Osteocyte (in vitro differentiated cells): ENCODE measurements at regions not wholly inside any gene's neighbourhood (a gene's known extent, or its start where the extent isn't known, plus 50 kb on each side); places are given as distances from the start of the nearest gene placed in this dataset.

ENCODE experiments used
- DNase-seq: peaks from one replicate; pipeline ENCODE4 v3.0.0; 2021; ENCODE audit warnings: mixed read lengths; ENCODE audit not compliant: unreplicated experiment; ENCODE audit errors: extremely low spot score
- H3K27ac Mint-ChIP-seq: one replicate; pipeline ENCODE4 v1.8.0; 2021; ENCODE audit warnings: mild to moderate bottlenecking, mixed read lengths; ENCODE audit not compliant: unreplicated experiment
- H3K27me3 Mint-ChIP-seq: one replicate; pipeline ENCODE4 v1.8.0; 2021; ENCODE audit warnings: mixed read lengths; ENCODE audit not compliant: unreplicated experiment
- H3K36me3 Mint-ChIP-seq: one replicate; pipeline ENCODE4 v1.8.0; 2021; ENCODE audit warnings: mixed read lengths; ENCODE audit not compliant: unreplicated experiment
- H3K4me1 Mint-ChIP-seq: one replicate; pipeline ENCODE4 v1.8.0; 2021; ENCODE audit warnings: mixed read lengths; ENCODE audit not compliant: unreplicated experiment
- H3K4me3 Mint-ChIP-seq: one replicate; pipeline ENCODE4 v1.8.0; 2021; ENCODE audit warnings: mild to moderate bottlenecking, moderate library complexity, mixed read lengths; ENCODE audit not compliant: unreplicated experiment
- H3K9me3 Mint-ChIP-seq: one replicate; pipeline ENCODE4 v1.8.0; 2021; ENCODE audit warnings: mixed read lengths; ENCODE audit not compliant: unreplicated experiment
- CTCF ChIP-seq: fragments of 200-600 bp; sonication (generic); IDR thresholded peaks from 2 replicates; pipeline ENCODE4 v1.5.0; 2021; ENCODE audit warnings: antibody characterized with exemption, mild to moderate bottlenecking, moderate library complexity

GRCh38 chr3:109631897-109632296 lies 294.6 kb upstream of the DPPA4 start:
- no peaks in the 10 kb centered on the region for H3K27me3 Mint-ChIP-seq
- TF ChIP-seq CTCF: no peak
- no peaks in the 10 kb centered on the region for H3K4me1 Mint-ChIP-seq
- no peaks in the 10 kb centered on the region for H3K36me3 Mint-ChIP-seq
- H3K9me3 Mint-ChIP-seq: peaks cover 6% of the 10 kb centered on the region
- H3K27ac Mint-ChIP-seq: no peak overlapping the region
- H3K4me3 Mint-ChIP-seq: no peak overlapping the region
- DNase-seq: no peak

GRCh38 chr3:109640146-109640652 lies 302.9 kb upstream of the DPPA4 start:
- DNase-seq: no peak
- H3K36me3 Mint-ChIP-seq: no peaks in the 10 kb centered on the region
- no peak overlapping the region for H3K4me3 Mint-ChIP-seq
- no peak overlapping the region for H3K27ac Mint-ChIP-seq
- H3K4me1 Mint-ChIP-seq: peaks cover 2% of the 10 kb centered on the region
- no peaks in the 10 kb centered on the region for H3K9me3 Mint-ChIP-seq
- no peaks in the 10 kb centered on the region for H3K27me3 Mint-ChIP-seq
- TF ChIP-seq CTCF: no peak

GRCh38 chr3:109642025-109642424 lies 304.7 kb upstream of the DPPA4 start:
- Mint-ChIP-seq H3K27me3 (peaks cover 2% of the 10 kb centered on the region), H3K36me3 (no peaks in the 10 kb centered on the region), H3K9me3 (no peaks in the 10 kb centered on the region), H3K27ac (no peak overlapping the region), H3K4me1 (peaks cover 2% of the 10 kb centered on the region), H3K4me3 (no peak overlapping the region)
- no peak for TF ChIP-seq CTCF
- no peak for DNase-seq

GRCh38 chr3:109643590-109643989 lies 306.2 kb upstream of the DPPA4 start:
- H3K9me3 Mint-ChIP-seq: no peaks in the 10 kb centered on the region
- peaks cover 2% of the 10 kb centered on the region for H3K27me3 Mint-ChIP-seq

GRCh38 chr3:109644332-109644731 lies 307.0 kb upstream of the DPPA4 start:
- Mint-ChIP-seq H3K27ac (no peak overlapping the region), H3K9me3 (peaks cover 4% of the 10 kb centered on the region), H3K4me3 (no peak overlapping the region), H3K27me3 (peaks cover 5% of the 10 kb centered on the region), H3K4me1 (peaks cover 2% of the 10 kb centered on the region), H3K36me3 (no peaks in the 10 kb centered on the region)
- TF ChIP-seq CTCF: no peak
- DNase-seq: no peak

More at GRCh38 chr3:109643590-109643989, 306.2 kb upstream of the DPPA4 start:
- no peak for DNase-seq
- no peak for TF ChIP-seq CTCF
- Mint-ChIP-seq H3K4me1 (peaks cover 2% of the 10 kb centered on the region), H3K36me3 (no peaks in the 10 kb centered on the region), H3K27ac (no peak overlapping the region), H3K4me3 (no peak overlapping the region)
